ENCODE measurements at regions not wholly inside any gene's neighbourhood (a gene's known extent, or its start where the extent isn't known, plus 50 kb on each side); places are given as distances from the start of the nearest gene placed in this dataset.

DNA sequence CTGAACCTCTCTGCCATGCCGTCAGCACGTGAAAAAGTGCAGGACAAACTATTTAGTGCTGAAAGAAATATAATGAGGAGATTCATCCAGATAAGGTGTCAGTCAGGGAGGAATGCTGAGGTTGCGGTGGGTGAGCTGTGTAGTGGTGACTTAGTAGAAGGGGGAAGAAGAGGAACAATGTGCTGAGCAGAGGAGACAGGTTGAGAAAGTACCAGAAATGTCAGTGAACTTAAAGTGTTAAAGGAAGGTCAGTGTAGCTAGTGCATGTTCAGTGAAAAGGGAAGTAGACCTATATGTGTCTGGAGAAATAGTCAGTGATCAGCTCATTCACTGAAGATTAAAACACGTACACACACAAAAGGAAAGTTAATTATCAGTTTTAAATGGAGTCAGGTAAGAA is 237.6 kb upstream of the CCDC179 start:
- Histone ChIP-seq H3K4me1 (ENCODE audit: insufficient read depth, low read length, poor library complexity, severe bottlenecking) (no peaks in the 10 kb centered on the region), H3K27me3 (replicated peaks; ENCODE audit: insufficient read depth, low read depth, low read length, poor library complexity) (no peaks in the 10 kb centered on the region), H3K9me3 (ENCODE audit: low read depth, low read length, poor library complexity, severe bottlenecking) (no peaks in the 10 kb centered on the region), H3K4me3 (ENCODE audit: low read depth, low read length, poor library complexity, severe bottlenecking) (no peak overlapping the region), H3K27ac (ENCODE audit: low read depth, low read length, poor library complexity, severe bottlenecking) (no peak overlapping the region), H3K36me3 (ENCODE audit: insufficient read depth, low read length, poor library complexity, severe bottlenecking) (no peaks in the 10 kb centered on the region)
- POLR2A ChIA-PET (ENCODE audit: low non-redundant PET) = no interaction called here
- no TSS peak for BruUV-seq (replicated peaks)
- CTCF ChIA-PET = no interaction called here
- no peak for DNase-seq (ENCODE audit: low spot score)
- TF ChIP-seq, protein P1, sequence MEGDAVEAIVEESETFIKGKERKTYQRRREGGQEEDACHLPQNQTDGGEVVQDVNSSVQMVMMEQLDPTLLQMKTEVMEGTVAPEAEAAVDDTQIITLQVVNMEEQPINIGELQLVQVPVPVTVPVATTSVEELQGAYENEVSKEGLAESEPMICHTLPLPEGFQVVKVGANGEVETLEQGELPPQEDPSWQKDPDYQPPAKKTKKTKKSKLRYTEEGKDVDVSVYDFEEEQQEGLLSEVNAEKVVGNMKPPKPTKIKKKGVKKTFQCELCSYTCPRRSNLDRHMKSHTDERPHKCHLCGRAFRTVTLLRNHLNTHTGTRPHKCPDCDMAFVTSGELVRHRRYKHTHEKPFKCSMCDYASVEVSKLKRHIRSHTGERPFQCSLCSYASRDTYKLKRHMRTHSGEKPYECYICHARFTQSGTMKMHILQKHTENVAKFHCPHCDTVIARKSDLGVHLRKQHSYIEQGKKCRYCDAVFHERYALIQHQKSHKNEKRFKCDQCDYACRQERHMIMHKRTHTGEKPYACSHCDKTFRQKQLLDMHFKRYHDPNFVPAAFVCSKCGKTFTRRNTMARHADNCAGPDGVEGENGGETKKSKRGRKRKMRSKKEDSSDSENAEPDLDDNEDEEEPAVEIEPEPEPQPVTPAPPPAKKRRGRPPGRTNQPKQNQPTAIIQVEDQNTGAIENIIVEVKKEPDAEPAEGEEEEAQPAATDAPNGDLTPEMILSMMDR (conservative IDR thresholded peaks at IDR 0.05; ENCODE audit: low read depth, low read length) = no peak
- TF ChIP-seq EZH2 (IDR thresholded peaks at IDR 0.05; ENCODE audit: borderline replicate concordance, low read depth, low read length, poor library complexity, severe bottlenecking) = no peak
- intact Hi-C loops (cut with micrococcal nuclease; ENCODE audit: unreplicated experiment) = no loop called here

GRCh38 chr11:23099256-23099655 is 239.0 kb upstream of the CCDC179 start:
- H3K36me3 ChIP-seq (ENCODE audit: insufficient read depth, low read length, poor library complexity, severe bottlenecking) = no peaks in the 10 kb centered on the region
- no peak overlapping the region for H3K27ac ChIP-seq (ENCODE audit: low read depth, low read length, poor library complexity, severe bottlenecking)
- CTCF ChIA-PET = no interaction called here
- no peak for DNase-seq (ENCODE audit: low spot score)
- H3K4me3 ChIP-seq (ENCODE audit: low read depth, low read length, poor library complexity, severe bottlenecking) = no peak overlapping the region
- intact Hi-C loops (cut with micrococcal nuclease; ENCODE audit: unreplicated experiment) = no loop called here
- POLR2A ChIA-PET (ENCODE audit: low non-redundant PET) = no interaction called here
- no peaks in the 10 kb centered on the region for H3K27me3 ChIP-seq (replicated peaks; ENCODE audit: insufficient read depth, low read depth, low read length, poor library complexity)
- no peak for TF ChIP-seq EZH2 (IDR thresholded peaks at IDR 0.05; ENCODE audit: borderline replicate concordance, low read depth, low read length, poor library complexity, severe bottlenecking)
- TF ChIP-seq, protein P1 (conservative IDR thresholded peaks at IDR 0.05; ENCODE audit: low read depth, low read length) = no peak
- H3K4me1 ChIP-seq (ENCODE audit: insufficient read depth, low read length, poor library complexity, severe bottlenecking) = no peaks in the 10 kb centered on the region
- BruUV-seq (replicated peaks) = no TSS peak
- H3K9me3 ChIP-seq (ENCODE audit: low read depth, low read length, poor library complexity, severe bottlenecking) = no peaks in the 10 kb centered on the region

- ChIA-PET CTCF (no interaction called here), POLR2A (ENCODE audit: low non-redundant PET) (no interaction called here)
- H3K27ac ChIP-seq (ENCODE audit: low read depth, low read length, poor library complexity, severe bottlenecking) = no peak overlapping the region
- H3K4me1 ChIP-seq (ENCODE audit: insufficient read depth, low read length, poor library complexity, severe bottlenecking) = no peaks in the 10 kb centered on the region
- DNase-seq (ENCODE audit: low spot score) = no peak
- TF ChIP-seq EZH2 (IDR thresholded peaks at IDR 0.05; ENCODE audit: borderline replicate concordance, low read depth, low read length, poor library complexity, severe bottlenecking) = no peak
- TF ChIP-seq, protein P1 (conservative IDR thresholded peaks at IDR 0.05; ENCODE audit: low read depth, low read length) = no peak
- no peak overlapping the region for H3K4me3 ChIP-seq (ENCODE audit: low read depth, low read length, poor library complexity, severe bottlenecking)
- H3K36me3 ChIP-seq (ENCODE audit: insufficient read depth, low read length, poor library complexity, severe bottlenecking) = no peaks in the 10 kb centered on the region
- intact Hi-C loops (cut with micrococcal nuclease; ENCODE audit: unreplicated experiment) = no loop called here
- H3K27me3 ChIP-seq (replicated peaks; ENCODE audit: insufficient read depth, low read depth, low read length, poor library complexity) = no peaks in the 10 kb centered on the region
- no TSS peak for BruUV-seq (replicated peaks)
- H3K9me3 ChIP-seq (ENCODE audit: low read depth, low read length, poor library complexity, severe bottlenecking) = no peaks in the 10 kb centered on the region
These were observed 240.5 kb upstream of the CCDC179 start for GRCh38 chr11:23100726-23101125.
